Heart left ventricle (tissue), 16 donors: ENCODE measurements at regions not wholly inside any gene's neighbourhood (a gene's known extent, or its start where the extent isn't known, plus 50 kb on each side); places are given as distances from the start of the nearest gene placed in this dataset.

Experiments used
- ATAC-seq, 4 donors: fragments of 200-7000 bp; cut with Tn5 transposase; one replicate each; pipeline ENCODE4 v1.9.1; 2020 to 2022; ENCODE audit warnings: moderate library complexity in 4 of 4, mild to moderate bottlenecking in 3 of 4, moderate number of reproducible peaks in 1 of 4
- DNase-seq, 5 donors: peaks; one replicate each; pipeline ENCODE4 v3.0.0-alpha.2; 2020
- H3K27ac ChIP-seq, 12 donors: fragments of 200-600 bp; sonication (generic) in 4 of 12; one replicate each; pipeline versions ENCODE4 v1.5.0 to v1.8.0; 2016 to 2022; ENCODE audit warnings: mild to moderate bottlenecking in 2 of 12
- H3K27me3 ChIP-seq, 9 donors: fragments of 200-600 bp; sonication (generic) in 2 of 9; one replicate each; pipeline versions ENCODE4 v1.5.1 to v1.8.0; 2016 to 2022; ENCODE audit warnings: mild to moderate bottlenecking in 3 of 9
- H3K36me3 ChIP-seq, 9 donors: fragments of 200-600 bp; sonication (generic) in 2 of 9; one replicate each; pipeline versions ENCODE4 v1.5.0 to v1.8.0; 2018 to 2022; ENCODE audit warnings: mild to moderate bottlenecking in 2 of 9
- H3K4me1 ChIP-seq, 12 donors: fragments of 200-600 bp; sonication (generic) in 4 of 12; one replicate each; pipeline versions ENCODE4 v1.5.0 to v1.8.0; 2016 to 2022; ENCODE audit warnings: mild to moderate bottlenecking in 3 of 12
- H3K4me3 ChIP-seq, 12 donors: fragments of 200-600 bp; sonication (generic) in 4 of 12; one replicate each; pipeline versions ENCODE4 v1.5.0 to v1.8.0; 2017 to 2022; ENCODE audit warnings: mild to moderate bottlenecking in 9 of 12, moderate library complexity in 4 of 12
- H3K9me3 ChIP-seq, 12 donors: fragments of 200-600 bp; sonication (generic) in 4 of 12; one replicate each; pipeline versions ENCODE4 v1.5.0 to v1.8.0; 2016 to 2022; ENCODE audit warnings: mild to moderate bottlenecking in 1 of 12
- CTCF ChIP-seq, 12 donors: fragments of 200-600 bp; sonication (generic) in 4 of 12; IDR thresholded peaks; one replicate each; pipeline versions ENCODE4 v1.5.0 to v1.8.0; 2018 to 2022; ENCODE audit warnings: antibody characterized with exemption in 12 of 12, mild to moderate bottlenecking in 5 of 12
- POLR2A ChIP-seq, 2 donors: fragments of 450-650 bp; IDR thresholded peaks; one replicate each; pipeline ENCODE4 v1.6.1; 2017; ENCODE audit warnings: antibody characterized with exemption in 2 of 2, mild to moderate bottlenecking in 2 of 2, moderate library complexity in 2 of 2
- WGBS, 4 donors: extraction: QIAGEN DNeasy Blood & Tissue Kit in 2 of 4; methylation state at CpG; one replicate each; pipeline versions ENCODE4 v1.1.5 to v1.1.7; 2013 to 2018; 5-methylcytosine and 5-hydroxymethylcytosine counted together
- intact Hi-C, 10 donors: fragments of 100-400 bp; cut with DNase I; formaldehyde crosslinking; loops; one replicate each; pipeline versions ENCODE4 v1.11.1 to v1.14.2; 2022
- donor health status: ischemic (EF 13 %, LVEDD 7.1; RV severe dilation, severe dysfunction).
- donor health status: healthy with polysubstance abuse.
- donor health status: DM: no; HTN: yes; CAD: no.
- donor health status: DM: no; HTN: no; CAD: no.
- donor health status: ischemic (EF 25% LVEDD 6.9; RV normal size, moderate dysfunction).
- donor health status: ischemic (EF 25% LVEDD 5.7; RV mildly dilated, moderate dysfunction).
- donor health status: healthy.
- donor health status: DM: yes; HTN: yes; CAD: no.
- donor health status: ischemic (EF 35%, LVEDD 5.7; RV mildly dilated, moderate dysfunction).
- donor health status: nonischemic (EF 11% LVEDD 7.7; RV severe dilation, severe dysfunction).
- donor health status: DM: yes; HTN: yes; CAD: no.
- donor health status: PGD.
- donor health status: ischemic (EF 29% LVEDD 5.4; RV normal size, mild dysfunction).
- donor health status: nonischemic (EF 23%, LVEDD 6.1; RV moderate dilation, normal function).

- TF ChIP-seq POLR2A (IDR thresholded peaks at IDR 0.05) (no peak), CTCF (IDR thresholded peaks at IDR 0.05) (no peak)
- DNase-seq (no peak), ATAC-seq (no peak)
- H3K36me3 ChIP-seq, result no peaks in the 10 kb centered on the region
- WGBS, 4 donors, result 90 to 93% (median 92%) methylated on average over 4 of the region's 4 CpGs
- peaks cover 0 to 3% (median 0%) of the 10 kb centered on the region in 9 donors for H3K27me3 ChIP-seq
- intact Hi-C loops, result no loop called here
- no peak overlapping the region for H3K27ac ChIP-seq
- no peaks in the 10 kb centered on the region for H3K9me3 ChIP-seq
- H3K4me1 ChIP-seq, result no peaks in the 10 kb centered on the region
- no peak overlapping the region for H3K4me3 ChIP-seq
Measured at GRCh38 chr5:167546270-167546669, 745.2 kb upstream of the WWC1 start.

DNA sequence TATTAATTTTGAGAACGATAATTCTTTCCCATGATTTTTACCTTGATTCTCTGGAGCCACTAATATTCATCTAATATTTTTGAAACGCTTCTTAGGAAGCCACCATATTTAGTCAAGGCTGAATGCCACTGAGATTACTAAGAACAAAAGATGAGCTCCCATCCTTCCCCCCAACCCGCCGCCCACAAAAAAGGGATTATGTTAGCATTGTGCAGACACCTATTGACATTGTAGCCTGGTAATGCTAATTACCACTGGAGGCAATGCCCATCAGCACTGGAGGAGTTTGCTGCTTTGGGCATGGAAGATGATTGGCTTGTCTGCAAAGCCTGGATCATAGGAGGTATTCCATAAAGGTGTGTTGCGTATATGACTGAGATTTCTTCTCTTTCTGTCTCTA, 739.1 kb upstream of the WWC1 start:
- Histone ChIP-seq H3K4me1 (no peaks in the 10 kb centered on the region), H3K27me3 (peaks cover 0 to 4% (median 0%) of the 10 kb centered on the region in 9 donors), H3K27ac (no peak overlapping the region), H3K9me3 (no peaks in the 10 kb centered on the region), H3K36me3 (no peaks in the 10 kb centered on the region), H3K4me3 (no peak overlapping the region)
- DNase-seq, result no peak
- no peak for ATAC-seq
- intact Hi-C loops, result no loop called here
- TF ChIP-seq CTCF (IDR thresholded peaks at IDR 0.05) (no peak), POLR2A (IDR thresholded peaks at IDR 0.05) (no peak)
- WGBS, 4 donors, result 92 to 93% (median 93%) methylated on average over 5 of the region's 5 CpGs

- 86 to 93% (median 90%) methylated on average over 2 of the region's 2 CpGs for WGBS, 4 donors
- Histone ChIP-seq H3K4me1 (no peaks in the 10 kb centered on the region), H3K27me3 (peaks cover 0 to 4% (median 0%) of the 10 kb centered on the region in 9 donors), H3K36me3 (no peaks in the 10 kb centered on the region), H3K9me3 (no peaks in the 10 kb centered on the region), H3K4me3 (no peak overlapping the region), H3K27ac (no peak overlapping the region)
- TF ChIP-seq CTCF (IDR thresholded peaks at IDR 0.05) (no peak), POLR2A (IDR thresholded peaks at IDR 0.05) (no peak)
- intact Hi-C loops, result no loop called here
- no peak for DNase-seq
- ATAC-seq, result no peak
Measured at GRCh38 chr5:167553511-167553910, 737.9 kb upstream of the WWC1 start.

GRCh38 chr5:167554564-167555290, 736.7 kb upstream of the WWC1 start:
- H3K4me1 ChIP-seq, result no peaks in the 10 kb centered on the region
- H3K36me3 ChIP-seq, result no peaks in the 10 kb centered on the region
- WGBS, 4 donors, result 88 to 96% (median 93%) methylated on average over 7 of the region's 7 CpGs
- peaks cover 0 to 4% (median 0%) of the 10 kb centered on the region in 9 donors for H3K27me3 ChIP-seq
- intact Hi-C loops, result no loop called here
- H3K4me3 ChIP-seq, result no peak overlapping the region
- no peak for TF ChIP-seq CTCF (IDR thresholded peaks at IDR 0.05)
- no peak for TF ChIP-seq POLR2A (IDR thresholded peaks at IDR 0.05)
- ATAC-seq (no peak), DNase-seq (no peak)
- no peak overlapping the region for H3K27ac ChIP-seq
- no peaks in the 10 kb centered on the region for H3K9me3 ChIP-seq
